Lower leg skin (tissue), 4 donors: ENCODE measurements at regions not wholly inside any gene's neighbourhood (a gene's known extent, or its start where the extent isn't known, plus 50 kb on each side); places are given as distances from the start of the nearest gene placed in this dataset.

Source experiments
- DNase-seq, 2 donors: peaks; one replicate each; pipeline ENCODE4 v3.0.0-alpha.2; 2019; ENCODE audit warnings: low spot score in 2 of 2
- H3K4me3 ChIP-seq: fragments of 200-600 bp; sonication (generic); 2 replicates; pipeline ENCODE4 v1.5.1; 2017; ENCODE audit warnings: mild to moderate bottlenecking, low read depth; ENCODE audit not compliant: poor library complexity, severe bottlenecking
- POLR2A ChIP-seq, 2 donors: fragments of 450-650 bp; IDR thresholded peaks; one replicate each; pipeline ENCODE4 v1.6.1; 2016 to 2017; ENCODE audit warnings: antibody characterized with exemption in 2 of 2, mild to moderate bottlenecking in 1 of 2, moderate library complexity in 1 of 2
- WGBS, 2 donors: methylation state at CpG; one replicate each; pipeline ENCODE4 v1.1.5; 2018; 5-methylcytosine and 5-hydroxymethylcytosine counted together
- intact Hi-C: fragments of 100-400 bp; cut with DNase I; formaldehyde crosslinking; loops from one replicate; pipeline ENCODE4 v1.15.0; 2023; ENCODE audit warnings: low total_unique reads
- TF ChIP-seq, protein P1 (sequence below), 3 donors: fragments of 450-650 bp; IDR thresholded peaks; one replicate each; pipeline ENCODE4 v1.5.1; 2016; ENCODE audit warnings: antibody characterized with exemption in 3 of 3, mild to moderate bottlenecking in 3 of 3, moderate library complexity in 2 of 3

DNA sequence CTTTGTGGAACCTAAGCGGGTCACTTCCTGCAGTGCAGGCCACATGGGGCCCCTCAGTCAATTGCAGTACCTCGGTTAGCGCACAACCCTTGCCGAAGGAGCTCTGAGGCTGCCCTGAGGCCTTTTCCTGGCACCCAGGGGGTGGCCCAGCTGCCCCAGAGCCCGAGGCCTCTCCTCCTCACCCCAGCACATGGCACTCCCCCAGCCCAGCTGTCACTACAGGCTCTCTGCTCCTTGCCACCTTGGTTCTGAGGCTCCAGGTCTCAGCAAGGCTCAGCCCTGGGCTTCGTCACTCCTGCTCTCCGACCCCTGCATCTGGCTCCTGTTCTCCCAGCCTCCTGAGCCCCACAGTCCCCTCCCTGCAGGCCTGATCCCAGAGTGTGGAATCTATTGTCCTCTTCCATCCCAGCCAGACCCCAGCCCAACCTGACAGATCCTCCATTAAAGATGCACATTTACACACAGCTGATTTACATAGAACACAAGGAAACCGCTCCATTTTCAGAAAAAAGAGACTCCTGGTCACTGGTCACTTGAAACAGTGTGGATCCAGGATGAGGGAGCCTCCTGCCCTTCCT lies 192.8 kb upstream of the POU3F1 start:
- WGBS, 2 donors = 82 to 87% methylated on average over 8 of the region's 8 CpGs
- intact Hi-C loops = no loop called here
- no peak overlapping the region for H3K4me3 ChIP-seq
- TF ChIP-seq, protein P1, sequence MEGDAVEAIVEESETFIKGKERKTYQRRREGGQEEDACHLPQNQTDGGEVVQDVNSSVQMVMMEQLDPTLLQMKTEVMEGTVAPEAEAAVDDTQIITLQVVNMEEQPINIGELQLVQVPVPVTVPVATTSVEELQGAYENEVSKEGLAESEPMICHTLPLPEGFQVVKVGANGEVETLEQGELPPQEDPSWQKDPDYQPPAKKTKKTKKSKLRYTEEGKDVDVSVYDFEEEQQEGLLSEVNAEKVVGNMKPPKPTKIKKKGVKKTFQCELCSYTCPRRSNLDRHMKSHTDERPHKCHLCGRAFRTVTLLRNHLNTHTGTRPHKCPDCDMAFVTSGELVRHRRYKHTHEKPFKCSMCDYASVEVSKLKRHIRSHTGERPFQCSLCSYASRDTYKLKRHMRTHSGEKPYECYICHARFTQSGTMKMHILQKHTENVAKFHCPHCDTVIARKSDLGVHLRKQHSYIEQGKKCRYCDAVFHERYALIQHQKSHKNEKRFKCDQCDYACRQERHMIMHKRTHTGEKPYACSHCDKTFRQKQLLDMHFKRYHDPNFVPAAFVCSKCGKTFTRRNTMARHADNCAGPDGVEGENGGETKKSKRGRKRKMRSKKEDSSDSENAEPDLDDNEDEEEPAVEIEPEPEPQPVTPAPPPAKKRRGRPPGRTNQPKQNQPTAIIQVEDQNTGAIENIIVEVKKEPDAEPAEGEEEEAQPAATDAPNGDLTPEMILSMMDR (IDR thresholded peaks at IDR 0.05) = no peak
- TF ChIP-seq POLR2A (IDR thresholded peaks at IDR 0.05) = no peak
- no peak for DNase-seq

DNA sequence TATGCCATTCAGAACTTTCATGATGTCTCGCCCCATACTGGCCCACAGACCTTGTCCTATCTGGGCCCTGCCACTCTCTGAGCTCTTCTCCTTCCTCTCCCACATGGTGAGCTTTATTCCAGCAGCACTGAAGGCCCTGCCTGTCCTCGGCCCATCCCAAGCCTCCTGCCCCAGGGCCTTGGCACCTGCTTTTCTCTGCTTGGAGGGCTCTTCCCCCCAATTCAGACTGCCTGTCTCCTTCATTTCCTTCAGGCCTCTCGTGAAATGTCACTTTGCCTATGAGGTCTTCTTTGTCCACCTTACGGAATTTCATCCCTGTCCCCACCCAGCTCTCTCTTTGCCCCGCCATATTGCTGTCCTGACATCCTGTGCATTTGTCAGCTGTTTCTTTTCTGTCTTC lies 191.7 kb upstream of the POU3F1 start:
- WGBS, 2 donors = 88 to 90% methylated on average over 5 of the region's 5 CpGs
- intact Hi-C loops = no loop called here
- no peak for TF ChIP-seq POLR2A (IDR thresholded peaks at IDR 0.05)
- TF ChIP-seq, protein P1 (IDR thresholded peaks at IDR 0.05) = no peak
- no peak overlapping the region for H3K4me3 ChIP-seq
- DNase-seq = no peak

DNA sequence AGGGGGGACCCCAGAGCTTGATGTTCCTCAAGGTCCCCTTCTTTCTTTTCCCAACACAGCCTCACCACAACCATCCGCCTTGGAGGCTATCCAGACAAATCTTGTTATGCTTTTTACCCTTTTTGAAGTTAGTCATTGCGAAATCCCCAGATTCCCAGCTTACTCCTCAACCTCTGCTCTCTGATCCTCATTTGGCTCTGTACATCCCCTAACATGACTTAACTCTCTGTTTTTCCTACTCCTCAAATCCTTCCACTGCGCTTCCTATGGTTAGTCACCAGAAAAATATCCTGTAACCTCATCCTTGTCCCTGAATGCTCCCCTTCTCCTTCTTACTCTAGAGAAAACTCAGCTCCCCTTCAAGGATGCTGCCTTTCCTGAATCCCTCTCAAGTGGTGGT lies 189.1 kb upstream of the POU3F1 start:
- TF ChIP-seq, protein P1 (IDR thresholded peaks at IDR 0.05) = no peak
- TF ChIP-seq POLR2A (IDR thresholded peaks at IDR 0.05) = no peak
- intact Hi-C loops = no loop called here
- 50 to 54% methylated on average over 3 of the region's 3 CpGs for WGBS, 2 donors

DNA sequence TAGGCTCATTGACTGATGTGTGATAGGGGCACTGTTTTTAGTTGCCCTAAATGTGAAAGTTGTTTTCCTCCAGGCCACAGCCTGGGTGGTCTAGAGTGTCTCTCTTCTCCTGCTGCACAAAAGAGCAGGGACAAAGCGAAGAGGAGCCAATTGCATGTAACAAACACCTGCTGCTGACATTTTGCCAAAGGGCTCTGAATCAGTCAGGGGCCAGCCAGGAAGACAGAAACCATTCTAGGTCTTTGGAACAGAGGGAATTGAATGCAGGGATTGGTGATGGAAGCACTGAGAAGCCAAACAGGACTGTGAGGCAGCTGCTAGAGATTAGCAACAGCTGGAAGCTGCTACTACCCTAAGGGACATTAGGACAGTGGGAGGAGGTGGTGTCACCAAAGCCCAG lies 185.3 kb upstream of the POU3F1 start:
- no peak overlapping the region for H3K4me3 ChIP-seq
- no peak for TF ChIP-seq POLR2A (IDR thresholded peaks at IDR 0.05)
- TF ChIP-seq, protein P1 (IDR thresholded peaks at IDR 0.05) = no peak
- intact Hi-C loops = no loop called here
- WGBS, 2 donors = 73 to 83% methylated on average over 1 of the region's 1 CpG
- DNase-seq = no peak

More for the DNA sequence above, 189.1 kb upstream of the POU3F1 start:
- no peak for DNase-seq
- H3K4me3 ChIP-seq = no peak overlapping the region

DNA sequence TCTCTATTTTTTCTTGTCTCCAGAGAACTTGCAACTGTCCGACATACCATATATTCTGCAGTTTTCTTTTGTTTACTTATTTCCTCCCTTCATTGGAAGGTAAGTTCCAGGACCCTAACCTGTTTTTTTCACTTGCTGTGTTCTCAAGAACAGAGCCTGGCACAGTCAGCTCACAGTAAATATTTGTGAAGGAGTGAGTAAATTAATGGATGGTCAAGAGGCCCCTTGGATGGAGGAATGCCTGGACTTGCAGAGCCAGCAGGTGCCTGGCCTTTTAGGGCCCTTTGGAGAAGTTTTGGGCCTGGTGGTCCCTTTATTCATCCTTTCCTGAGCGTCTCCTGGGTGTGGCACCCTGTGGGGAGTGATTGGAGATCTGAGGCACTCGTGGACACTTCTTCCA lies 182.1 kb upstream of the POU3F1 start:
- H3K4me3 ChIP-seq = no peak overlapping the region
- 89 to 90% methylated on average over 3 of the region's 3 CpGs for WGBS, 2 donors
- no peak for DNase-seq
- TF ChIP-seq, protein P1 (IDR thresholded peaks at IDR 0.05) = no peak
- TF ChIP-seq POLR2A (IDR thresholded peaks at IDR 0.05) = no peak
- intact Hi-C loops = no loop called here

DNA sequence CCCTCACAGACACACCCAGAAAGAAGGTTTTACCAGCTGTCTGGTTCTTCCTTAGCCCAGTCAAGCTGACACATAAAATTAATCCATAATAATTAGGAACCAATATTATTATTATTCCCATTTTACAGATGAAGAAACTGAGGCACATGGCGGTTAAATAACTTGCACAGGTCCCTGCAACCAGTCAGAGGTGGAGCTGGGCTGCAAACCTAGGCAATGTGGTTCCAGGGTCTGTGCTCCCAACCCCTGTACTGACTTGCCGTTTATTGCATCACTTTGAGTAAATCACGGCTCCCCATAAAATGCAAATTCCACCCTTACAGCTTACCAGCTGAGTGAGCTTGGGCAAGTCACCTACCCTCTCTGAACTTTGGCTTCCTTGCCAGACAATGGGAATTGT lies 179.2 kb upstream of the POU3F1 start:
- DNase-seq = no peak

More for the DNA sequence above, 179.2 kb upstream of the POU3F1 start:
- intact Hi-C loops = no loop called here
- TF ChIP-seq, protein P1 (IDR thresholded peaks at IDR 0.05) = no peak
- TF ChIP-seq POLR2A (IDR thresholded peaks at IDR 0.05) = no peak
- 88 to 91% methylated on average over 3 of the region's 3 CpGs for WGBS, 2 donors
- H3K4me3 ChIP-seq = no peak overlapping the region
